OCI-LY7 (cell line): ENCODE measurements at regions not wholly inside any gene's neighbourhood (a gene's known extent, or its start where the extent isn't known, plus 50 kb on each side); places are given as distances from the start of the nearest gene placed in this dataset.

ENCODE experiments used
- BruUV-seq: library from RNA; stranded (reverse); fragments of 400-500 nt; replicated peaks from 2 replicates; lab custom pipeline; 2021; lab: Mats Ljungman, UMichigan
- CTCF ChIA-PET: fragments of 300-600 bp; sonication (Branson Sonifier 250); formaldehyde crosslinking; loops from one replicate; lab custom pipeline; 2022; ENCODE audit warnings: antibody characterized with exemption; ENCODE audit not compliant: unreplicated experiment; lab: Charles Lee
- POLR2A ChIA-PET: fragments of 300-600 bp; sonication (Branson Sonifier 250); formaldehyde crosslinking; loops from one replicate; lab custom pipeline; 2022; ENCODE audit warnings: antibody characterized with exemption; lab: Charles Lee
- DNase-seq: peaks from one replicate; pipeline ENCODE4 v3.0.0-alpha.2; 2015; ENCODE audit warnings: low spot score
- H2AFZ ChIP-seq: fragments of 200-600 bp; sonication (generic), shearing (Covaris generic); 2 replicates; pipeline ENCODE4 v1.6.1; 2014; ENCODE audit warnings: mild to moderate bottlenecking, antibody characterized with exemption, low read length, moderate library complexity
- H3K27ac ChIP-seq: fragments of 200-600 bp; sonication (generic); 2 replicates; pipeline ENCODE4 v1.5.1; 2014; ENCODE audit warnings: mixed run types, low read depth, mild to moderate bottlenecking, moderate library complexity, low read length, inconsistent platforms; ENCODE audit not compliant: poor library complexity, severe bottlenecking
- H3K36me3 ChIP-seq: fragments of 200-600 bp; sonication (generic); 2 replicates; pipeline ENCODE4 v1.6.1; 2014; ENCODE audit warnings: mild to moderate bottlenecking, antibody characterized with exemption, low read length, moderate library complexity, mixed read lengths; ENCODE audit not compliant: insufficient read depth
- H3K4me1 ChIP-seq: fragments of 200-600 bp; sonication (generic); 2 replicates; pipeline ENCODE4 v1.5.1; 2014; ENCODE audit warnings: mild to moderate bottlenecking, low read length; ENCODE audit not compliant: insufficient read depth, poor library complexity, severe bottlenecking
- H3K4me2 ChIP-seq: fragments of 200-600 bp; sonication (generic); 2 replicates; pipeline ENCODE4 v1.6.1; 2014; ENCODE audit warnings: mild to moderate bottlenecking, low read length
- H3K4me3 ChIP-seq: fragments of 200-600 bp; sonication (generic); 2 replicates; pipeline ENCODE4 v1.5.1; 2014; ENCODE audit warnings: mild to moderate bottlenecking, low read depth, low read length; ENCODE audit not compliant: poor library complexity, severe bottlenecking
- H3K79me2 ChIP-seq: fragments of 200-600 bp; sonication (generic); 2 replicates; pipeline ENCODE4 v1.6.1; 2016; ENCODE audit warnings: low read depth, mild to moderate bottlenecking, low read length, moderate library complexity, mixed read lengths; ENCODE audit not compliant: insufficient read depth
- H3K9me2 ChIP-seq: fragments of 200-600 bp; sonication (generic); 2 replicates; pipeline ENCODE4 v1.6.1; 2016; ENCODE audit warnings: mild to moderate bottlenecking, low read length, mixed read lengths; ENCODE audit not compliant: insufficient read depth
- H3K9me3 ChIP-seq: fragments of 200-600 bp; sonication (generic); 2 replicates; pipeline ENCODE4 v1.6.1; 2014; ENCODE audit warnings: mild to moderate bottlenecking, mixed run types, low read length, mixed read lengths
- H4K20me1 ChIP-seq: fragments of 200-600 bp; sonication (generic); 2 replicates; pipeline ENCODE4 v1.6.1; 2014; ENCODE audit warnings: mild to moderate bottlenecking, antibody characterized with exemption, low read length, moderate library complexity, mixed read lengths; ENCODE audit not compliant: insufficient read depth
- CTCF ChIP-seq: fragments of 200-600 bp; sonication (generic); conservative IDR thresholded peaks from 2 replicates; pipeline ENCODE4 v1.5.1; 2014; ENCODE audit warnings: mild to moderate bottlenecking, antibody characterized with exemption, low read length, moderate library complexity, mixed read lengths
- EZH2phosphoT487 ChIP-seq: fragments of 200-600 bp; sonication (generic); IDR thresholded peaks from 2 replicates; pipeline ENCODE4 v1.6.1; 2018; ENCODE audit warnings: low read depth, borderline replicate concordance, mild to moderate bottlenecking, mixed run types, antibody characterized with exemption, low read length, moderate library complexity, mixed read lengths
- intact Hi-C: fragments of 100-400 bp; cut with micrococcal nuclease; formaldehyde crosslinking; loops from one replicate; pipeline ENCODE4 v1.10.0; 2022; ENCODE audit not compliant: unreplicated experiment

DNA sequence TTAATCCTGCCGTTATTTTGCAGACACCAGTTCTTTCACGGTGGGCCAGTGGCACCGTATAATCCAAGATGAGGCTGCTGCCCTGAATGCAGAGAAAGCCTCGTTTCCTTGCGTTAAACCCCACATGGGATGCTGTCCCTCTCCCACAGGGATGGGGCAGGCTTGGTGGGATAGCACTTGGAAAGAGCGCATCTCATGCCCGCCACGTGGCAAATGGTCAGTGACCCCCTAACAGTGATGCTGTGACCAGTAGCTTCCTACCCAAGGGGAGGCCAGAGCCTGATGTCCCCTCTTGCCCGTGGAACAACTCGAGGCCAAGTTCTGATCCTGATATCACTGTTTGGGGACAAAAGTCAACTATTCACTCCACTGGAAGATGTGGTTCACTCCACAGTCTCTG, 73.3 kb downstream of the RHOB start:
- H3K4me3 ChIP-seq = no peak overlapping the region
- no peak for DNase-seq
- CTCF ChIA-PET = no interaction called here

GRCh38 chr2:20521193-20521592, 74.3 kb downstream of the RHOB start:
- intact Hi-C loops = no loop called here
- Histone ChIP-seq H3K4me1 (peaks cover 15% of the 10 kb centered on the region), H3K27ac (no peak overlapping the region), H3K9me3 (no peaks in the 10 kb centered on the region), H2AFZ (no peak overlapping the region), H3K9me2 (no peaks in the 10 kb centered on the region), H3K36me3 (no peaks in the 10 kb centered on the region), H3K4me2 (no peak overlapping the region), H3K4me3 (no peak overlapping the region), H3K79me2 (no peaks in the 10 kb centered on the region), H4K20me1 (no peaks in the 10 kb centered on the region)
- no peak for TF ChIP-seq CTCF
- no peak for TF ChIP-seq EZH2phosphoT487
- DNase-seq = no peak
- no TSS peak for BruUV-seq
- ChIA-PET CTCF (no interaction called here), POLR2A (no interaction called here)

More for the DNA sequence above, 73.3 kb downstream of the RHOB start:
- Histone ChIP-seq H3K4me2 (no peak overlapping the region), H4K20me1 (no peaks in the 10 kb centered on the region), H2AFZ (no peak overlapping the region), H3K79me2 (no peaks in the 10 kb centered on the region), H3K9me2 (no peaks in the 10 kb centered on the region), H3K4me1 (peaks cover 10% of the 10 kb centered on the region), H3K9me3 (no peaks in the 10 kb centered on the region), H3K27ac (no peak overlapping the region), H3K36me3 (no peaks in the 10 kb centered on the region)
- intact Hi-C loops = no loop called here
- TF ChIP-seq EZH2phosphoT487 = no peak
- TF ChIP-seq CTCF = no peak
- POLR2A ChIA-PET = no interaction called here
- no TSS peak for BruUV-seq

DNA sequence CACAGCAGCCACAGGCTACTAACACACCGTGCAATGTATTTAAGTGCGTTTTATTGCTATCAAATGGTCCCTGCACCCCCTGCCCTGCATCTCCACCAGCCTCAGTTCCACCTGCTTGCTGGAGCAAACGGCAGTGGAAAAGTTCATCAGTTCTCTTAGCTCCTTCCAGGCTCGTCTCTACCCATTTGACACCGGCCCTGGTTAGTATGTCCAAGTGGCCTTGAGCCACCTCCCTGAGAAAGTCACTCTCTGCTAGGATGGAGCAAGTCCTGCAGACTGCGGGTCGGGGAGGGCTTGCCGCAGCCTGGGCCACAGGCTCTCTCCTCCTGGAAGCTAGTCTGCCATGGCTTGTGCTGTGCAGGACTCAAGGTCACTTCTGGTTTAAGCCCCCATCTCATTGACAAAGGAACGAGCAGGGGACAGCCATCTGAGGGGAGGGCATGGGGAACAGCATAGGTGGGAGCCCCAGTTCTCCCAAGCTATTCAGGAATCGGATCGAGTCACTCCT, 74.9 kb downstream of the RHOB start:
- no peak overlapping the region for H3K27ac ChIP-seq
- ChIA-PET CTCF (no interaction called here), POLR2A (interaction anchor here (1.4 kb wide), 1 partner anchor 11 kb away, joined by 4 read pairs; no protein-coding TSS in a partner anchor)
- BruUV-seq = no TSS peak
- no peaks in the 10 kb centered on the region for H3K36me3 ChIP-seq
- peaks cover 15% of the 10 kb centered on the region for H3K4me1 ChIP-seq
- no peak overlapping the region for H3K4me2 ChIP-seq
- TF ChIP-seq CTCF (no peak), EZH2phosphoT487 (no peak)
- no peaks in the 10 kb centered on the region for H3K79me2 ChIP-seq
- H2AFZ ChIP-seq = no peak overlapping the region
- no peaks in the 10 kb centered on the region for H3K9me2 ChIP-seq
- no peak for DNase-seq
- no peaks in the 10 kb centered on the region for H3K9me3 ChIP-seq
- no peak overlapping the region for H3K4me3 ChIP-seq
- H4K20me1 ChIP-seq = no peaks in the 10 kb centered on the region
- intact Hi-C loops = no loop called here
